ENCODE measurements at regions not wholly inside any gene's neighbourhood (a gene's known extent, or its start where the extent isn't known, plus 50 kb on each side); places are given as distances from the start of the nearest gene placed in this dataset.
A peak's percentile ranks its signal among the peaks of the same experiment; 100 is the strongest.

- TF ChIP-seq MAZ (IDR thresholded peaks at IDR 0.05; ENCODE audit: borderline replicate concordance, low read depth, low read length): no peak
These were observed 138.9 kb upstream of the CCND2 start (continued) for GRCh38 chr12:4134448-4135263.

GRCh38 chr12:4133636-4134447 lies 139.7 kb upstream of the CCND2 start:
- no peaks in the 10 kb centered on the region for H3K79me1 ChIP-seq (ENCODE audit: low read depth in 1 of 2, low read length in 2 of 2)
- H3K23ac ChIP-seq (ENCODE audit: low read depth, low read length): no peak overlapping the region
- no peaks in the 10 kb centered on the region for H3K36me3 ChIP-seq (ENCODE audit: control insufficient read depth, insufficient read depth, low read length)
- no peak overlapping the region for H3K56ac ChIP-seq (ENCODE audit: extremely low read depth, insufficient read depth, low read length)
- POLR2A ChIA-PET (ENCODE audit: unreplicated experiment): no interaction called here
- H2BK20ac ChIP-seq (ENCODE audit: low read depth, low read length): no peak overlapping the region; the same call in 1 of the 2 replicates
- H2AK9ac ChIP-seq (replicated peaks; ENCODE audit: low read depth, low read length, poor library complexity): peak overlapping the region; percentile 16
- no peak overlapping the region for H3K4me3 ChIP-seq (ENCODE audit: insufficient read depth, low read depth, low read length)
- intact Hi-C loops (cut with micrococcal nuclease): no loop called here
- 69% methylated on average over 7 of the region's 15 CpGs; no CpG with 5 or more reads in 1 of the 2 experiments for WGBS, 2 experiments (ENCODE audit: extremely low coverage in 2 of 2, insufficient read length in 1 of 2)
- CTCF ChIA-PET: interaction anchor here (1.2 kb wide), 1 partner anchor 10 kb away, joined by 3 read pairs; no protein-coding TSS in a partner anchor
- peaks cover 3% of the 10 kb centered on the region; the same call in 1 of the 2 replicates for H3K9me3 ChIP-seq (ENCODE audit: control insufficient read depth, insufficient read depth, low read length)
- H4K91ac ChIP-seq (ENCODE audit: insufficient read depth, low read depth, low read length): peak overlapping the region; percentile 26; the same call in 1 of the 2 replicates
- peak overlapping the region; percentile 58 for H2AFZ ChIP-seq (replicated peaks; ENCODE audit: low read length, poor library complexity)
- no peak overlapping the region; the same call in 1 of the 2 replicates for H3K18ac ChIP-seq (ENCODE audit: low read depth, low read length)
- peak overlapping the region; percentile 48; the same call in 1 of the 2 replicates for H2BK120ac ChIP-seq (ENCODE audit: low read depth, low read length)
- no peaks in the 10 kb centered on the region for H3K27me3 ChIP-seq (ENCODE audit: control insufficient read depth, insufficient read depth, low read length)
- in situ Hi-C loops (cut with MboI; ENCODE audit: low sequenced_read_pairs): no loop called here
- H4K20me1 ChIP-seq (ENCODE audit: insufficient read depth, low read length): no peaks in the 10 kb centered on the region
- DNase-seq: no peak
- H3K4me2 ChIP-seq (ENCODE audit: low read depth, low read length): no peak overlapping the region
- no peak overlapping the region for H3K9ac ChIP-seq (ENCODE audit: low read depth, low read length)
- no TSS peak for BruUV-seq (replicated peaks)
- H2BK5ac ChIP-seq (ENCODE audit: low read depth, low read length, poor library complexity, severe bottlenecking): no peak overlapping the region
- ATAC-seq (ENCODE audit: low read depth): peak; percentile 33
- dilution Hi-C loops (cut with HindIII; ENCODE audit: low sequenced_read_pairs, unreplicated experiment): no loop called here
- no peak overlapping the region; the same call in 1 of the 2 replicates for H3K4ac ChIP-seq (ENCODE audit: low read depth, low read length)
- no peak overlapping the region for H3K27ac ChIP-seq (ENCODE audit: insufficient read depth, low read length)
- H3K14ac ChIP-seq (replicated peaks; ENCODE audit: low read depth, low read length): no peak overlapping the region
- H4K5ac ChIP-seq (ENCODE audit: low read depth, low read length): no peak overlapping the region; the same call in 1 of the 2 replicates
- H4K8ac ChIP-seq (ENCODE audit: low read depth in 2 of 2, low read length in 2 of 2): peak overlapping the region in 1 of 2 experiments; percentile 27; a peak in 1 of 4 replicates
- peaks cover 11% of the 10 kb centered on the region; the same call in 1 of the 2 replicates for H3K4me1 ChIP-seq (ENCODE audit: control insufficient read depth, insufficient read depth, low read length)
- H2AK5ac ChIP-seq (ENCODE audit: low read depth, low read length): no peak overlapping the region
- H2BK15ac ChIP-seq (ENCODE audit: low read depth, low read length): no peak overlapping the region
- no peaks in the 10 kb centered on the region for H3K9me1 ChIP-seq (ENCODE audit: insufficient read depth, low read length)
- no peak for TF ChIP-seq CTCF (conservative IDR thresholded peaks at IDR 0.05; ENCODE audit: low read depth, low read length)
- TF ChIP-seq CEBPB (IDR thresholded peaks at IDR 0.05; ENCODE audit: low read depth, low read length): no peak
- no peak for TF ChIP-seq CHD1 (IDR thresholded peaks at IDR 0.05; ENCODE audit: low read depth, low read length)
- no peak for TF ChIP-seq POLR2A (IDR thresholded peaks at IDR 0.05; ENCODE audit: low read depth, low read length)
- TF ChIP-seq, protein P1, sequence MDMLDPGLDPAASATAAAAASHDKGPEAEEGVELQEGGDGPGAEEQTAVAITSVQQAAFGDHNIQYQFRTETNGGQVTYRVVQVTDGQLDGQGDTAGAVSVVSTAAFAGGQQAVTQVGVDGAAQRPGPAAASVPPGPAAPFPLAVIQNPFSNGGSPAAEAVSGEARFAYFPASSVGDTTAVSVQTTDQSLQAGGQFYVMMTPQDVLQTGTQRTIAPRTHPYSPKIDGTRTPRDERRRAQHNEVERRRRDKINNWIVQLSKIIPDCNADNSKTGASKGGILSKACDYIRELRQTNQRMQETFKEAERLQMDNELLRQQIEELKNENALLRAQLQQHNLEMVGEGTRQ (IDR thresholded peaks at IDR 0.05; ENCODE audit: low read depth, low read length): no peak
- TF ChIP-seq MAZ (IDR thresholded peaks at IDR 0.05; ENCODE audit: borderline replicate concordance, low read depth, low read length): no peak
- no peak for TF ChIP-seq BHLHE40 (IDR thresholded peaks at IDR 0.05; ENCODE audit: low read depth, low read length)
- no peak for TF ChIP-seq RFX5 (IDR thresholded peaks at IDR 0.05; ENCODE audit: low read depth, low read length)
- TF ChIP-seq, protein P2, sequence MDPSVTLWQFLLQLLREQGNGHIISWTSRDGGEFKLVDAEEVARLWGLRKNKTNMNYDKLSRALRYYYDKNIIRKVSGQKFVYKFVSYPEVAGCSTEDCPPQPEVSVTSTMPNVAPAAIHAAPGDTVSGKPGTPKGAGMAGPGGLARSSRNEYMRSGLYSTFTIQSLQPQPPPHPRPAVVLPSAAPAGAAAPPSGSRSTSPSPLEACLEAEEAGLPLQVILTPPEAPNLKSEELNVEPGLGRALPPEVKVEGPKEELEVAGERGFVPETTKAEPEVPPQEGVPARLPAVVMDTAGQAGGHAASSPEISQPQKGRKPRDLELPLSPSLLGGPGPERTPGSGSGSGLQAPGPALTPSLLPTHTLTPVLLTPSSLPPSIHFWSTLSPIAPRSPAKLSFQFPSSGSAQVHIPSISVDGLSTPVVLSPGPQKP (IDR thresholded peaks at IDR 0.05; ENCODE audit: borderline replicate concordance, low read depth, low read length): no peak
- TF ChIP-seq NFE2L2 (IDR thresholded peaks at IDR 0.05; ENCODE audit: low read depth, low read length): no peak

Measured in IMR-90 (cell line).